ENCODE measurements at regions not wholly inside any gene's neighbourhood (a gene's known extent, or its start where the extent isn't known, plus 50 kb on each side); places are given as distances from the start of the nearest gene placed in this dataset.
"Not testable (repeated sequence)": the region's sequence is repeated elsewhere in the genome, so short reads cannot be mapped to it uniquely, and the experiment has no call there.

GRCh38 chr4:75192182-75192581, 259.3 kb downstream of the PARM1 start:
- H3K36me3 Mint-ChIP-seq (ENCODE audit: low read depth); H3K27me3 Mint-ChIP-seq; DNase-seq; H3K4me3 Mint-ChIP-seq; H3K27ac Mint-ChIP-seq; H3K9me3 Mint-ChIP-seq; intact Hi-C loops (cut with micrococcal nuclease); H3K4me1 Mint-ChIP-seq: not testable (repeated sequence)

DNA sequence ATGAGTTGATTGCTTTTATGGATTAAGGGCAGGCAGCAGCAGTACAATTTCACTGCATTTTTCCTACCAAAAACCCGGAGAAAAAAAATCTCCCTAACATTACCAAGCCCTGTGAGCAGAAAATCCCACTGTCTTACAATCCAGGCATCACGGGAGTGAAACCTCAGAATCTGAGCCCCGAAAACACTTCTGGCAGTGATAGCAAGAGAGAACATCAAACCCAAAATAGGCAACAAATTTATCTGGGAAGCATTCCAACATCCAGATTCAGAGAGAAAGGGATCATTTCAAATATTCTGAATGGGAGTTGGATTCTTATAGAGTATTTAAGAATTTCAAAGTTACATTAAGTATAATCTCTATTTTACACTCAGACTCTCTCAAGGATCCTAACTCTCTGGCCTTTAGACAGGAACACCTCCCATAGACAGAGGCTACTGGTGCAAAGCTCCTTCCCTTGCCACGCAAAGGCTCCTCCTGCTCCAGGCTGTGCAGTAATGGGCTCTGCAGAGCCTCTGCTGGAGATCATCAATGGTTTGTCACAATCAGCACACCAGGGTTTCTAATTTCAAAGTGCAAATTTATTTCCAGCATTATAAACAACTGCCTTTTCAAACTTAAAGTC, 256.9 kb downstream of the PARM1 start:
- intact Hi-C loops (cut with micrococcal nuclease) = no loop called here
- Mint-ChIP-seq H3K4me1 (no peaks in the 10 kb centered on the region), H3K27ac (no peak overlapping the region), H3K4me3 (no peak overlapping the region), H3K27me3 (no peaks in the 10 kb centered on the region), H3K36me3 (ENCODE audit: low read depth) (no peaks in the 10 kb centered on the region), H3K9me3 (no peaks in the 10 kb centered on the region)
- DNase-seq = no peak

GRCh38 chr4:75180790-75181776, 248.2 kb downstream of the PARM1 start:
- no peak overlapping the region for H3K27ac Mint-ChIP-seq

GRCh38 chr4:75180217-75180616, 247.3 kb downstream of the PARM1 start:
- H3K4me1 Mint-ChIP-seq = peaks cover 2% of the 10 kb centered on the region
- no peak for DNase-seq
- intact Hi-C loops (cut with micrococcal nuclease) = no loop called here
- H3K27ac Mint-ChIP-seq = no peak overlapping the region
- H3K4me3 Mint-ChIP-seq = no peak overlapping the region
- no peaks in the 10 kb centered on the region for H3K9me3 Mint-ChIP-seq
- no peaks in the 10 kb centered on the region for H3K36me3 Mint-ChIP-seq (ENCODE audit: low read depth)
- no peaks in the 10 kb centered on the region for H3K27me3 Mint-ChIP-seq

More at GRCh38 chr4:75180790-75181776, 248.2 kb downstream of the PARM1 start:
- peak; percentile 55 for DNase-seq
- Mint-ChIP-seq H3K4me1 (peaks cover 2% of the 10 kb centered on the region), H3K9me3 (no peaks in the 10 kb centered on the region), H3K4me3 (no peak overlapping the region), H3K27me3 (no peaks in the 10 kb centered on the region), H3K36me3 (ENCODE audit: low read depth) (no peaks in the 10 kb centered on the region)
- intact Hi-C loops (cut with micrococcal nuclease) = no loop called here

DNA sequence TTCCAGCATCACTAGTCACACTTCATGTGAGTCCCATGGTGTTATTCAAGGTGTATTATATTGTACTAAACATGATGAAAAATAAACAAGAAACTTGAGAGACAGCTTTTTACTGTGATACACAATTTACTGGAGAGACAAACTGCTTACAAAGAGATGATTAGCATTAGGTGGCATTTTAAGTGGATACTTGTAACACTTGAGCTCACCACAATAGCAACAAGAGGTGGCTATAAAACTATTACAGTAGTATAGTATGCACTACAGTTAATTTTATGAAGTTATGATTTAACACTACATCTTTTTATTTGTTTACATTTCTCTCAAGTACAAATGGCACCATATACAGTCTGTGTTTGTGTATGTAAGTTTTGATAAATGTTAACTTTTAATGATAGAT, 246.6 kb downstream of the PARM1 start:
- H3K27me3 Mint-ChIP-seq = no peaks in the 10 kb centered on the region
- no peaks in the 10 kb centered on the region for H3K9me3 Mint-ChIP-seq
- DNase-seq = no peak
- H3K4me1 Mint-ChIP-seq = peaks cover 2% of the 10 kb centered on the region
- no peak overlapping the region for H3K27ac Mint-ChIP-seq
- H3K36me3 Mint-ChIP-seq (ENCODE audit: low read depth) = no peaks in the 10 kb centered on the region
- H3K4me3 Mint-ChIP-seq = no peak overlapping the region
- intact Hi-C loops (cut with micrococcal nuclease) = no loop called here

- Mint-ChIP-seq H3K9me3 (no peaks in the 10 kb centered on the region), H3K4me3 (no peak overlapping the region), H3K27ac (no peak overlapping the region), H3K4me1 (no peaks in the 10 kb centered on the region), H3K27me3 (no peaks in the 10 kb centered on the region), H3K36me3 (ENCODE audit: low read depth) (no peaks in the 10 kb centered on the region)
- DNase-seq = no peak
- intact Hi-C loops (cut with micrococcal nuclease) = no loop called here
These were observed 239.6 kb downstream of the PARM1 start for GRCh38 chr4:75172551-75172950.

DNA sequence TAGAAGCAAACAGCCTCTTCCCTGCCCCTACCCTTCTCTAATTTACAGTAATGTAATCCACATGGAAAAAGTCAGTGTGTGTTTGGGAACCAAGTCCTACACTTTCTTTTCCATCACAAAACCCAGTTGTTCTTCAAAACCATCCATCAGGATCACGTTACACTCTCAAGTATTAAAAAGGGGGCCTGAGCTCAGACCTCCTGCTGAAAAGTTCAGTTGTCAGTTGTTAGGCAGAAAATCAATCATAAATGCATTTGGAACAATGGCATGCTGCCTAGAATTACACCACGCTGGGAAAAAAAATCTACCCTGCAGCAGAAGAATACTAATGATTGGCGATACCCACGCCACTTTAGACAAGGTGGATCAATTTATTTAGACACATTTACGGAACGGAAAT, 236.5 kb downstream of the PARM1 start:
- intact Hi-C loops (cut with micrococcal nuclease) = no loop called here
- H3K27me3 Mint-ChIP-seq = no peaks in the 10 kb centered on the region
- H3K36me3 Mint-ChIP-seq (ENCODE audit: low read depth) = no peaks in the 10 kb centered on the region
- H3K4me3 Mint-ChIP-seq = no peak overlapping the region
- no peaks in the 10 kb centered on the region for H3K4me1 Mint-ChIP-seq
- no peak overlapping the region for H3K27ac Mint-ChIP-seq
- no peak for DNase-seq
- H3K9me3 Mint-ChIP-seq = peaks cover 14% of the 10 kb centered on the region

DNA sequence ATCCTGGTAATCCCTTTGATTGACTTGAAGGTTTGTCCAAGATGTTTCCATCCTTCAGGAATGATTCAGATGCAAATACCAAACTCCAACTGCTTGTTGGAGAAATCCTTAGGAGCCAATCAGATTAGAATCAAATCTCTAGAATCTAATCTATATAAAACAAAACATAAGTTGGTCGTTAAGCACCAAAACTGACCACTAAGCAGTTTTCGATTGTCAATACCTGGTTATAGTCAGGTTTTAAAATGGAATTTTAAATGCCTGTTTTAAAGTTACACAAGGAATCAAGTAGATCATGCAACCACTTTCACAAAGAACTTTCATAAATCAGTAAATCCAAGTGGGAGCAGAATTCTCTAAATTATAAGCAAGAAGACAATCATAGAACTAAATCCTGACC, 236.1 kb downstream of the PARM1 start:
- Mint-ChIP-seq H3K4me3 (no peak overlapping the region), H3K4me1 (no peaks in the 10 kb centered on the region), H3K9me3 (peaks cover 14% of the 10 kb centered on the region), H3K27ac (no peak overlapping the region), H3K27me3 (no peaks in the 10 kb centered on the region), H3K36me3 (ENCODE audit: low read depth) (no peaks in the 10 kb centered on the region)
- intact Hi-C loops (cut with micrococcal nuclease) = no loop called here
- no peak for DNase-seq

DNA sequence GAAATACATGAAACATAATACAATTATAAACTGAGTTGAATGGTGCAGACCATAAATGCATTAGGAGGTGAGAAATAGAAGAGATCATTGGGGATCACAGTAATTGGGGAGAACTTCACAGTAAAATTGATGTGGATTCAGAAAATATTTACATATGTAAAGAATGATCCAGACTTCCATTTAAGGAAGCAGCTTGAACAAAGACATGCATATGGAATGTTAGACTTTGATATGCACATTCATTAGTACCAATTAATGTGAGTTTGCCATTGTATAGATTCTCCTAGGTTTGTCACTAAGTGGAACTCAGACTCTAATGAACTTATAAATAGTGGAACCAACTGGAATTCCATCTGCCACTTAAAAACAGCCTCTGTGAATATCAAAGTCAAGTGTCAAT, 235.6 kb downstream of the PARM1 start:
- no peaks in the 10 kb centered on the region for H3K36me3 Mint-ChIP-seq (ENCODE audit: low read depth)
- H3K27ac Mint-ChIP-seq = no peak overlapping the region
- no peak for DNase-seq
- intact Hi-C loops (cut with micrococcal nuclease) = no loop called here
- no peaks in the 10 kb centered on the region for H3K4me1 Mint-ChIP-seq
- H3K4me3 Mint-ChIP-seq = no peak overlapping the region
- no peaks in the 10 kb centered on the region for H3K27me3 Mint-ChIP-seq
- peaks cover 14% of the 10 kb centered on the region for H3K9me3 Mint-ChIP-seq

GRCh38 chr4:75165100-75165499, 232.2 kb downstream of the PARM1 start:
- H3K4me3 Mint-ChIP-seq; H3K27ac Mint-ChIP-seq; H3K4me1 Mint-ChIP-seq; H3K36me3 Mint-ChIP-seq (ENCODE audit: low read depth); intact Hi-C loops (cut with micrococcal nuclease); DNase-seq; H3K27me3 Mint-ChIP-seq: not testable (repeated sequence)
- peaks cover 14% of the 10 kb centered on the region for H3K9me3 Mint-ChIP-seq

DNA sequence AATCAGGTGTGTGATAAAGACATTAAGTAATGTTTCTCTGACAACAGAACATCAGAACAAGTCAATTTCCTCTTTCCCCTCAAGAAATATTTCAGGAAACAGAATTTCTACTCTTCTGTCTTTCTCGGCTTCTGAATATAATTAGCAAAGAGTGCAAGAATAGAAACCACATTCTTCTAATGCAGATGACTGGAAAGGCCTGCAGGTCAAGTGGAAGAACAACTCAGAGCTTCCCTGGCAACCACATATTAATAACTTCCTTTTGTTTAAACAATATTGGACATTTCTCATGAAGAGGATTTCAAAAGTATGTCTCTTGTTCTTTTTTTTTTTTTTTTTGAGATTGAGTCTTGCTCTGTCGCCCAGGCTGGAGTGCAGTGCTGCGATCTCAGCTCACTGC, 225.5 kb downstream of the PARM1 start:
- H3K27ac Mint-ChIP-seq = no peak overlapping the region
- H3K36me3 Mint-ChIP-seq (ENCODE audit: low read depth) = no peaks in the 10 kb centered on the region
- H3K4me3 Mint-ChIP-seq = no peak overlapping the region
- peaks cover 4% of the 10 kb centered on the region for H3K9me3 Mint-ChIP-seq
- no peaks in the 10 kb centered on the region for H3K4me1 Mint-ChIP-seq
- H3K27me3 Mint-ChIP-seq = no peaks in the 10 kb centered on the region
- intact Hi-C loops (cut with micrococcal nuclease) = no loop called here
- no peak for DNase-seq

DNA sequence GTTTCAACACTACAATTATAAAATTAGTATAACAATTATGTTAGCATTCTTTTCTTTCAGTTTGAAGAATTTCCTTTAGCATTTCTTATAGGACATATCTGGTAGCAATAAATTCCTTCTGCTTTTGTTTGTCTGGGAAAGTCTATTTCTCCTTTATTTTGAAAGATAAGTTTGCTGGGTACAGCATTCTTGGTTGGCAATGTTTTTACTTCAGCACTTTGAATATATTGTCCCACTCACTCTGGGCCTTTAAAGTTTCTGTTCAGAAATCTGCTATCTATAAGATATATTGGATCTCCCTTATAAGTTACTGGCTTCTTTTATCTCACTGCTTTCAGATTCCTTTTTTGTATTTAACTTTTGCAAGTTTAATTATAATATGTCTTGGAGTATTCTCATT, 222.1 kb downstream of the PARM1 start:
- no peak for DNase-seq
- H3K36me3 Mint-ChIP-seq (ENCODE audit: low read depth) = no peaks in the 10 kb centered on the region
- no peak overlapping the region for H3K27ac Mint-ChIP-seq
- H3K4me1 Mint-ChIP-seq = no peaks in the 10 kb centered on the region
- H3K4me3 Mint-ChIP-seq = no peak overlapping the region
- no peaks in the 10 kb centered on the region for H3K27me3 Mint-ChIP-seq
- intact Hi-C loops (cut with micrococcal nuclease) = no loop called here
- H3K9me3 Mint-ChIP-seq = peaks cover 4% of the 10 kb centered on the region

DNA sequence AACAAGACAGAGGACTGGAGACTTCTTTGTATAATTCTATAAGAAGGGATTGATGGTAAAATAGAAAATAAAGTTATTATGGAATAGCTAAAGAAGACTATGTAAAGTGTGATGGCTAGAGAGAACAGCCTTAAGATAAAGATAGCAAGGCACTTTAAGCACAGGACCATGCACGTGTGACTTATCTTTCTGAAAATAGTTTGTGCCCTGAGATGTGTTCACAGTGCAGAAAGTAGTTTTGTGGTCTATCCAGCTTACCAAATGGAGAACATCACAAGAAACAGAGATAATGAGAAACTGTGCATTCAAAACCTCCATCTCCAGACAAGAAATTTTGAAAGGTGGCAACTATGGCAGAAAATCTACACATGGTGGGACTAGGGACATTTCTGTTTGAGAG, 213.3 kb downstream of the PARM1 start:
- Mint-ChIP-seq H3K9me3 (no peaks in the 10 kb centered on the region), H3K4me1 (no peaks in the 10 kb centered on the region)

DNA sequence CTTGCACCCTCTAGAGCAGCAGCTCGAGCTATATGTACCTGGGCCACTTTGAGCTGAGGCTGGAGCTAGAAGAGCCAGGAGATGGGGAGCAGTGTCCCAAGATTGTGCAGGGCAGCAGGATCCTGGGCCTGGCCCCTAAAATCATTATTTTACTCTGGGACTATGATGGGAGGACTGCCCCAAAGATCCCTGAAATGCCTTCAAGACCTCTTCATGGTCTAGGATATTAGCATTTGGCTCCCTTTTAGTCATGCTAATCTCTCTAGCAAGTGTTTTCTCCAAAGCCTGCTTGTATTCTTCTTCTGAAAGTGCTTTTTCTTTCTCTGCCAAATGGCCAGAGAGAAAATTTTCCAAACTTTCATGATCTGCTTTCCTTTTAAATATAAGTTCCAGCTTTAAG, 211.6 kb downstream of the PARM1 start:
- H3K4me3 Mint-ChIP-seq = no peak overlapping the region
- no peaks in the 10 kb centered on the region for H3K36me3 Mint-ChIP-seq (ENCODE audit: low read depth)
- no peaks in the 10 kb centered on the region for H3K4me1 Mint-ChIP-seq

More for the DNA sequence above, 213.3 kb downstream of the PARM1 start:
- Mint-ChIP-seq H3K27ac (no peak overlapping the region), H3K4me3 (no peak overlapping the region), H3K27me3 (no peaks in the 10 kb centered on the region), H3K36me3 (ENCODE audit: low read depth) (no peaks in the 10 kb centered on the region)
- intact Hi-C loops (cut with micrococcal nuclease) = no loop called here
- DNase-seq = no peak

More for the DNA sequence above, 211.6 kb downstream of the PARM1 start:
- DNase-seq = no peak
- no peaks in the 10 kb centered on the region for H3K27me3 Mint-ChIP-seq
- H3K27ac Mint-ChIP-seq = no peak overlapping the region
- intact Hi-C loops (cut with micrococcal nuclease) = no loop called here
- H3K9me3 Mint-ChIP-seq = no peaks in the 10 kb centered on the region
